CD4-positive, alpha-beta memory T cell (primary cell): ENCODE measurements at regions not wholly inside any gene's neighbourhood (a gene's known extent, or its start where the extent isn't known, plus 50 kb on each side); places are given as distances from the start of the nearest gene placed in this dataset.

Source experiments
- CTCF ChIA-PET: fragments of 350-600 bp; sonication (Branson Sonifier 250); formaldehyde crosslinking; loops from one replicate; lab custom pipeline; 2021; ENCODE audit warnings: inconsistent platforms; ENCODE audit not compliant: partially characterized antibody; lab: Charles Lee
- POLR2A ChIA-PET: fragments of 350-600 bp; sonication (Branson Sonifier 250); formaldehyde crosslinking; loops from one replicate; lab custom pipeline; 2021; ENCODE audit not compliant: partially characterized antibody; lab: Charles Lee
- DNase-seq, 5 donors: peaks; one replicate each; pipeline versions ENCODE4 v3.0.0 to v3.0.0-alpha.2; 2020 to 2022; ENCODE audit warnings: mixed read lengths in 1 of 5
- H3K27ac ChIP-seq: one replicate; pipeline ENCODE4 v1.7.0; 2013; ENCODE audit warnings: low read depth, low read length
- H3K27me3 ChIP-seq: 2 replicates; pipeline ENCODE4 v1.7.0; 2013; ENCODE audit warnings: mild to moderate bottlenecking, low read length, moderate library complexity; ENCODE audit not compliant: insufficient read depth
- H3K36me3 ChIP-seq: 2 replicates; pipeline ENCODE4 v1.7.0; 2013; ENCODE audit warnings: mild to moderate bottlenecking, low read length, moderate library complexity; ENCODE audit not compliant: insufficient read depth
- H3K4me1 ChIP-seq: 2 replicates; pipeline ENCODE4 v1.7.0; 2013; ENCODE audit warnings: mild to moderate bottlenecking, low read length, moderate library complexity; ENCODE audit not compliant: insufficient read depth
- H3K4me3 ChIP-seq, 2 donors: one replicate each; pipeline ENCODE4 v1.7.0; 2013; ENCODE audit warnings: low read length in 2 of 2, mild to moderate bottlenecking in 1 of 2
- H3K9me3 ChIP-seq, 2 donors: one replicate each; pipeline ENCODE4 v1.7.0; 2013; ENCODE audit warnings: low read length in 2 of 2, control low read depth in 1 of 2; ENCODE audit not compliant: control insufficient read depth in 1 of 2
- H3K27ac Mint-ChIP-seq, 7 donors: one replicate each; pipeline ENCODE4 v1.8.0; 2020 to 2021; ENCODE audit warnings: mixed read lengths in 7 of 7, mild to moderate bottlenecking in 6 of 7, inconsistent platforms in 3 of 7, moderate library complexity in 3 of 7
- H3K27me3 Mint-ChIP-seq, 2 donors: one replicate each; pipeline ENCODE4 v1.8.0; 2020 to 2021; ENCODE audit warnings: mixed read lengths in 2 of 2
- H3K36me3 Mint-ChIP-seq, 2 donors: one replicate each; pipeline ENCODE4 v1.8.0; 2020 to 2021; ENCODE audit warnings: mixed read lengths in 2 of 2, inconsistent platforms in 1 of 2, mild to moderate bottlenecking in 1 of 2
- H3K4me1 Mint-ChIP-seq, 4 donors: one replicate each; pipeline ENCODE4 v1.8.0; 2020 to 2021; ENCODE audit warnings: mixed read lengths in 4 of 4, mild to moderate bottlenecking in 1 of 4
- H3K4me3 Mint-ChIP-seq, 8 donors: one replicate each; pipeline ENCODE4 v1.8.0; 2020 to 2021; ENCODE audit warnings: mixed read lengths in 8 of 8, mild to moderate bottlenecking in 7 of 8, moderate library complexity in 6 of 8, inconsistent platforms in 3 of 8
- H3K9me3 Mint-ChIP-seq, 8 donors: one replicate each; pipeline ENCODE4 v1.8.0; 2020 to 2021; ENCODE audit warnings: mixed read lengths in 8 of 8, mild to moderate bottlenecking in 5 of 8, inconsistent platforms in 3 of 8, moderate library complexity in 1 of 8
- intact Hi-C: fragments of 100-400 bp; cut with micrococcal nuclease; formaldehyde crosslinking; loops from one replicate; pipeline ENCODE4 v1.15.1; 2023

DNA sequence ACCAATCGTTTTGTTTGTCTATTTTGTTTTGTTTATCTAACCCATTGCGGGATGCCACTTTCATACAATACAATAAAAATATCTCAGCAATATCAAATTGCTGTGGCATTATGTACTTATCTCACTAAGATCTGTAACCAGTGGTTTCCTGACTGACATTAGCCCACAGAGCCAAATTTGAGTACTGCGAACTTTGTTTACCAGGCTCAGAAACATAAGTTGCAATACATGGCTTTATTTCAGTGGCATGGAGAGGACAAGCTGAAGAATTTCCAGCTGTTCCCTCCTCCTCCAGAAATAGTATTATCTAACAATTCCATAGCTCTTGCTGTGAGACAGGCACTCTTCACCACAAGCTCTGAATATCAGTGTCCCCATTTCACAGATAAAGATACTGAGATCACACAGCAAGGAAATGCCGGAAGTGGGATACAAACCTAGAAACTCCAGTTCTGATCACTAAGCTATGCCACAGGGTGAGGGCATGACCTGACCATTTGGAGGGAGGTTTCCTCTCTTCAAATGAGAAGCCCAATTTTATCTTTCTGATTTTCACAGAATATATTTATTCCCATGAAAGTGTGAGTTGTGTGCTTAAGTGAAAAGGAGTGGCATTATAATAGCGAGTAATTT is 469.9 kb upstream of the CBLB start:
- peak overlapping the region; percentile 16 to 83 (median 62) for H3K27ac Mint-ChIP-seq
- Histone ChIP-seq H3K4me3 (no peak overlapping the region), H3K4me1 (peaks cover 59% of the 10 kb centered on the region), H3K9me3 (no peaks in the 10 kb centered on the region), H3K36me3 (no peaks in the 10 kb centered on the region), H3K27ac (no peak overlapping the region), H3K27me3 (no peaks in the 10 kb centered on the region)
- peaks cover 0 to 3% (median under 1%) of the 10 kb centered on the region in 8 donors for H3K9me3 Mint-ChIP-seq
- CTCF ChIA-PET = no interaction called here
- DNase-seq = peak; percentile 51 to 68 (median 58)
- POLR2A ChIA-PET = interaction anchor here (1.0 to 1.2 kb wide), 2 partner anchors 85 to 162 kb away, joined by 3 read pairs; no protein-coding TSS in a partner anchor
- intact Hi-C loops = loop anchor here (5.0 kb wide), 1 partner anchor 161 kb away; no protein-coding TSS in a partner anchor
- no peaks in the 10 kb centered on the region for H3K36me3 Mint-ChIP-seq
- peaks cover 0 to 2% of the 10 kb centered on the region in 2 donors for H3K27me3 Mint-ChIP-seq
- H3K4me3 Mint-ChIP-seq = peak overlapping the region in 7 of 8 donors; percentile 47 to 81 (median 72)
- peaks cover 40 to 57% (median 47%) of the 10 kb centered on the region in 4 donors for H3K4me1 Mint-ChIP-seq

DNA sequence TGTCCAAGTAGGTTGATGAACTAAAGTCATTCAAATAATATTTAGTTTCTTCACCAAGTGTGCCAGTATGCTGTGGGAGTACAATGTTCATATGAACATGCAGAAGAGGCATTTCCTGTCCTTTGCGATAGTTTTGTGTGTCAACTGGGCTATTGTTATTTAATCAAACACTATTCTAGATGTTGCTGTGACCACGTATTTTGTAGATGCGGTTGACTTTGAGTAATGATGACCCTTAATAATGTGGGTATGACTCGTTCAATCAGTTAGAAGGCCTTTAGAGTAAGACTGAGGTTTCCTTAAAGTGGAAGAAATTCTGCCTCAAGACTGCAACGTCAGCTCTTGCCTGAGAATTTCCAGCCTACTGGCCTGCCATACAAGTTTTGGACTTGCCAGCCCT is 470.7 kb upstream of the CBLB start:
- no peaks in the 10 kb centered on the region for H3K27me3 ChIP-seq
- Mint-ChIP-seq H3K9me3 (peaks cover 0 to 3% (median under 1%) of the 10 kb centered on the region in 8 donors), H3K4me3 (peak overlapping the region in 5 of 8 donors; percentile 49 to 75 (median 69)), H3K27ac (peak overlapping the region in 1 of 7 donors; percentile 46), H3K27me3 (peaks cover 0 to 2% of the 10 kb centered on the region in 2 donors), H3K36me3 (no peaks in the 10 kb centered on the region), H3K4me1 (peaks cover 32 to 48% (median 40%) of the 10 kb centered on the region in 4 donors)
- DNase-seq = no peak
- CTCF ChIA-PET = no interaction called here
- no peak overlapping the region for H3K4me3 ChIP-seq
- no peaks in the 10 kb centered on the region for H3K36me3 ChIP-seq
- no peak overlapping the region for H3K27ac ChIP-seq
- H3K4me1 ChIP-seq = peaks cover 51% of the 10 kb centered on the region
- H3K9me3 ChIP-seq = no peaks in the 10 kb centered on the region
- POLR2A ChIA-PET = no interaction called here
- intact Hi-C loops = loop anchor here (5.0 kb wide), 1 partner anchor 162 kb away; no protein-coding TSS in a partner anchor

DNA sequence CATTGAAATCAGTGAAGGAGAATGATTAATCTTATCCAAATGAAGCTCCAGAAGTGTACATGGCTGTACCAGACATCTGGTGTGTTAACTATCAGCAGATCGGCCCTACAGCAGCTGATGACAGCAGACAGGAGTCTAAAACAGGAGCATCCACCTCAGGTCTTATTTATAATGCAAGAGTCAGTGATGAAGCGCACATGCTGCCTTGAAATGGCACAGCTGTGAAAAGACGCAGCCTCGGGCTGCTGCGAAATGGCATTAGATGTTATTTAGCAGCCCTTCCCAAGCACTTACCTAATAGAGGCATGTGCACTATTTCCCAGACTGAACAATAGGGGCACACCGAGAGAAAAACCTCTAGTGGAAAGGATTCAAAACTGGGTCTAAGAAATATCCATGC is 472.3 kb upstream of the CBLB start:
- H3K4me3 Mint-ChIP-seq = no peak overlapping the region
- peaks cover 0 to 3% (median under 1%) of the 10 kb centered on the region in 8 donors for H3K9me3 Mint-ChIP-seq
- ChIA-PET POLR2A (no interaction called here), CTCF (no interaction called here)
- H3K27ac Mint-ChIP-seq = no peak overlapping the region
- H3K4me3 ChIP-seq = no peak overlapping the region
- no peaks in the 10 kb centered on the region for H3K36me3 Mint-ChIP-seq
- H3K27me3 Mint-ChIP-seq = peaks cover 0 to 2% of the 10 kb centered on the region in 2 donors
- no peaks in the 10 kb centered on the region for H3K9me3 ChIP-seq
- H3K27ac ChIP-seq = no peak overlapping the region
- peaks cover 25 to 34% (median 30%) of the 10 kb centered on the region in 4 donors for H3K4me1 Mint-ChIP-seq
- DNase-seq = no peak
- peaks cover 36% of the 10 kb centered on the region for H3K4me1 ChIP-seq
- H3K27me3 ChIP-seq = no peaks in the 10 kb centered on the region
- no peaks in the 10 kb centered on the region for H3K36me3 ChIP-seq
- intact Hi-C loops = no loop called here

DNA sequence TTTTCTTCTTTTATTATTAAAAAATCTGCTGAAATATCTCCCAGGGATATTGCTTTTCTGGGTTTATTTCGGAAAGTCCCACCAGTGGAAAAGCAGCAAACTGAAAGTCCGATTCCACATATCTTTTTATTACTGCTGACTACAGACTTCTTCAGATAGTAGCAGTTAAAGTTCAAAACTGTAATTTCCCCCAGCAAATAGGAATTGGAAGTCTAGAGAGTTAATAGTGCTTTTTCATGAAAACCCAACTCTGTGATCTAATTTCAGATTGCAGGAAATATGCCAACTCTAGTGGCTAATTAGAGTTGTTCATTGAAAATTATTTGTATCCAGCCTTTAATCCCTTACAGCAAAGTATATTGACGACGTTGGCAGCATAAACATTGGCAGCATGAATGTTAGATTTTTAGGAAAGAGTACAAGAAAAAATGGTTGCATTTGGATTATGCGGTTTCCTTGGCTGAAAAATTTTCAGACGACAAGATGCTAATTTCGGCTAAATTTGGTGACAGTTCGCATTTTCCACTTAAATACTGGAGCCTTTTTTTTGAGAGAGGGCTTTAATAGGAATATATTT is 472.9 kb upstream of the CBLB start:
- Histone ChIP-seq H3K4me1 (peaks cover 30% of the 10 kb centered on the region), H3K9me3 (no peaks in the 10 kb centered on the region), H3K27ac (no peak overlapping the region), H3K27me3 (no peaks in the 10 kb centered on the region), H3K36me3 (no peaks in the 10 kb centered on the region), H3K4me3 (no peak overlapping the region)
- POLR2A ChIA-PET = no interaction called here
- no peak overlapping the region for H3K27ac Mint-ChIP-seq
- CTCF ChIA-PET = no interaction called here
- no peak overlapping the region for H3K4me3 Mint-ChIP-seq
- peaks cover 0 to 2% (median 0%) of the 10 kb centered on the region in 8 donors for H3K9me3 Mint-ChIP-seq
- no peaks in the 10 kb centered on the region for H3K36me3 Mint-ChIP-seq
- H3K4me1 Mint-ChIP-seq = peaks cover 22 to 29% (median 26%) of the 10 kb centered on the region in 4 donors
- no peak for DNase-seq
- peaks cover 0 to 2% of the 10 kb centered on the region in 2 donors for H3K27me3 Mint-ChIP-seq
- intact Hi-C loops = no loop called here

DNA sequence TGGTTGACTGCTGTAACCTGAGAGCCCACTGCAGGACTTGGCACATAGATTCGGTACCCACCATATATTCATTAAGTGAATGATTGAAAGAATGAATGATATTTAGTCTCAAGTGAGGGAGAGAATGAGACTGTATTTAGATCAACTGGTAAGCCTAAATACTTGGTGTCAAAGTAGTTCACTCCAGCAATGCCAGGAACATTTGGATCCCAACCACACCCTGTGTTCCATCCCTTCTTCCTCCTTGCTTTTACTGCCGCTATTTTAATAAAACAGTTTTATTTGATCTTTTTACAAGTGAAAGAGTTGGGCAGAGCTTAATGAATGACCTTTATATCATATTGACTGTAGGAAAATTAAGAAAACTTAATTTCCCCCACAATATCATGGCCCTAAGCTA is 473.6 kb upstream of the CBLB start:
- H3K4me1 Mint-ChIP-seq = peaks cover 19 to 23% (median 22%) of the 10 kb centered on the region in 4 donors
- no peak for DNase-seq
- ChIA-PET POLR2A (no interaction called here), CTCF (no interaction called here)
- peaks cover 0 to 2% (median 0%) of the 10 kb centered on the region in 8 donors for H3K9me3 Mint-ChIP-seq
- Histone ChIP-seq H3K27me3 (no peaks in the 10 kb centered on the region), H3K4me1 (peaks cover 24% of the 10 kb centered on the region), H3K4me3 (no peak overlapping the region), H3K27ac (no peak overlapping the region), H3K36me3 (no peaks in the 10 kb centered on the region), H3K9me3 (no peaks in the 10 kb centered on the region)
- H3K4me3 Mint-ChIP-seq = no peak overlapping the region
- no peak overlapping the region for H3K27ac Mint-ChIP-seq
- intact Hi-C loops = no loop called here
- H3K36me3 Mint-ChIP-seq = no peaks in the 10 kb centered on the region
- peaks cover 0 to 2% of the 10 kb centered on the region in 2 donors for H3K27me3 Mint-ChIP-seq

DNA sequence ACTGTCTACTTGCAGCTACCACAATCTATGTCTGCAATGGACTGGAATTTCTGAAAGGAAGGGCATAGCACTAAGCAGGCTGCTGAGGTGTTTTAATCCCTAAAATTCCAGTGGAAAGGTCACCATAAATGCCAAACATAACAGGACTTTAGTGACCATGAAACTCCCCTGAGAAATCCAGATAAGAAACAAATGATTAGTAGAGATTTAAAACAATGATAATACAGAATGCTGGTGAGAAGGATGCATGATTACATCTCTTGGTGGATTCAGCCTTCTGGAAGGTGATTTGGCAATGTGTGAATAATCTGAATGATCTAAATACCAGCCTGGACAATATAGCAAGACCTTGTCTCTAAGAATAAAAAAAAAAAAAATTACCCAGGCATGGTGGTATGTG is 475.0 kb upstream of the CBLB start:
- intact Hi-C loops = no loop called here
- peaks cover 12% of the 10 kb centered on the region for H3K4me1 ChIP-seq
- ChIA-PET POLR2A (no interaction called here), CTCF (no interaction called here)
- no peak overlapping the region for H3K4me3 ChIP-seq
- no peaks in the 10 kb centered on the region for H3K27me3 ChIP-seq
- no peak overlapping the region for H3K27ac Mint-ChIP-seq
- no peak for DNase-seq
- H3K36me3 ChIP-seq = no peaks in the 10 kb centered on the region
- H3K27me3 Mint-ChIP-seq = peaks cover 0 to 2% of the 10 kb centered on the region in 2 donors
- H3K9me3 ChIP-seq = no peaks in the 10 kb centered on the region
- H3K27ac ChIP-seq = no peak overlapping the region
- H3K4me3 Mint-ChIP-seq = no peak overlapping the region
- H3K4me1 Mint-ChIP-seq = peaks cover 10 to 12% (median 10%) of the 10 kb centered on the region in 4 donors
- no peaks in the 10 kb centered on the region for H3K9me3 Mint-ChIP-seq
- no peaks in the 10 kb centered on the region for H3K36me3 Mint-ChIP-seq

DNA sequence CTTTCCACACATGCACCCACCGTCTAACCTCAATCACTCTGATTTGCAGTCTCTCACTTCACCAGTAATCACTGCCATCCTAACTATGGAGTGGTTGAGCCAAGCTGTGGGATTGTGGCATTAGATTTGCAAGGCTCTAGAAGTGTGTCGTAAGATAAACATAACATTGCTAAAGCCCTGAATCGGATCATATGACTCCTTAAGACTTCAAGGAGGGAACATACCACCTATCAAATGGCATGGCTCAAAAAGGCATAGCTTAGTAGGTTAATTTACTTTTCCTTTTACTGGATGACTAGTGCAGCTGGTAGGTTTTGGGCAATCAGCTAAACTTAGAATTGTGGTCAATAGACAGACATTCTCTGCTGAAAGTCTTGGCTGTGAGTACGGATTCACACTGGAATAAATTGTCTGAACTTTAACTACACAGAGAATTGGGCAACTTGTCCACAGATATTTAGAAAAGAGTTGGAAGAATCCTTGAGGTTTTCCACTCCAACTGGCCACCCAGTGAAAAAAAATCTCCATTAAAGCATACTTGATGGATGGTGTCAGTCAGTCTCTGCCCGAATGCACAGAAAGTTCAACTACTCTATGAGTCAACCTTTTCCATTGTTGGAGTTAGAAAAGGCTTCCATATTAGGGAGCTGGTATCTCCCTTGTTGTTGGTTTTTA is 476.7 kb upstream of the CBLB start:
- Mint-ChIP-seq H3K27ac (no peak overlapping the region), H3K4me1 (peaks cover 15 to 17% (median 16%) of the 10 kb centered on the region in 4 donors), H3K27me3 (peaks cover 0 to 2% of the 10 kb centered on the region in 2 donors), H3K4me3 (no peak overlapping the region), H3K9me3 (no peaks in the 10 kb centered on the region), H3K36me3 (no peaks in the 10 kb centered on the region)
- ChIA-PET CTCF (no interaction called here), POLR2A (interaction anchor here (1.1 kb wide), 1 partner anchor 28 kb away, joined by 3 read pairs; no protein-coding TSS in a partner anchor)
- Histone ChIP-seq H3K4me1 (peaks cover 14% of the 10 kb centered on the region), H3K4me3 (no peak overlapping the region), H3K9me3 (no peaks in the 10 kb centered on the region), H3K36me3 (no peaks in the 10 kb centered on the region), H3K27ac (no peak overlapping the region), H3K27me3 (no peaks in the 10 kb centered on the region)
- intact Hi-C loops = no loop called here
- DNase-seq = no peak
